COLO829 (cell line): ENCODE measurements at regions not wholly inside any gene's neighbourhood (a gene's known extent, or its start where the extent isn't known, plus 50 kb on each side); places are given as distances from the start of the nearest gene placed in this dataset.

Experiments used
- DNase-seq: peaks from one replicate; pipeline ENCODE4 v3.0.0; 2012; ENCODE audit warnings: low spot score

GRCh38 chr21:20646431-20647165, 351.6 kb upstream of the NCAM2 start:
- no peak for DNase-seq

GRCh38 chr21:20647607-20648006, 350.6 kb upstream of the NCAM2 start:
- DNase-seq, result peak; percentile 1

- no peak for DNase-seq
Observed at GRCh38 chr21:20649231-20649630, 349.0 kb upstream of the NCAM2 start.

GRCh38 chr21:20652846-20653245, 345.4 kb upstream of the NCAM2 start:
- DNase-seq, result no peak

- DNase-seq, result no peak
Observed at GRCh38 chr21:20661246-20661645, 337.0 kb upstream of the NCAM2 start.

- DNase-seq, result no peak
Observed at GRCh38 chr21:20661745-20662422, 336.3 kb upstream of the NCAM2 start.

- DNase-seq, result no peak
Observed at GRCh38 chr21:20662514-20662913, 335.7 kb upstream of the NCAM2 start.

- DNase-seq, result no peak
Observed at GRCh38 chr21:20667931-20668330, 330.3 kb upstream of the NCAM2 start.

GRCh38 chr21:20685475-20685874, 312.7 kb upstream of the NCAM2 start:
- no peak for DNase-seq

GRCh38 chr21:20698585-20698984, 299.6 kb upstream of the NCAM2 start:
- no peak for DNase-seq

GRCh38 chr21:20701235-20701634, 297.0 kb upstream of the NCAM2 start:
- no peak for DNase-seq

GRCh38 chr21:20703112-20703767, 295.0 kb upstream of the NCAM2 start:
- DNase-seq, result no peak

- no peak for DNase-seq
Observed at GRCh38 chr21:20720623-20721022, 277.6 kb upstream of the NCAM2 start.

- no peak for DNase-seq
Observed at GRCh38 chr21:20721151-20721550, 277.1 kb upstream of the NCAM2 start.

- DNase-seq, result no peak
Observed at GRCh38 chr21:20728691-20729090, 269.5 kb upstream of the NCAM2 start.

- no peak for DNase-seq
Observed at GRCh38 chr21:20729376-20729775, 268.8 kb upstream of the NCAM2 start.

- no peak for DNase-seq
Observed at GRCh38 chr21:20730441-20730840, 267.8 kb upstream of the NCAM2 start.

GRCh38 chr21:20735257-20735656, 263.0 kb upstream of the NCAM2 start:
- no peak for DNase-seq

GRCh38 chr21:20737227-20737913, 260.8 kb upstream of the NCAM2 start:
- no peak for DNase-seq

GRCh38 chr21:20739421-20739820, 258.8 kb upstream of the NCAM2 start:
- DNase-seq, result peak; percentile 22

GRCh38 chr21:20741445-20741844, 256.8 kb upstream of the NCAM2 start:
- DNase-seq, result no peak

- DNase-seq, result no peak
Observed at GRCh38 chr21:20760221-20760620, 238.0 kb upstream of the NCAM2 start.

GRCh38 chr21:20774737-20775136, 223.5 kb upstream of the NCAM2 start:
- no peak for DNase-seq
